ENCODE measurements at regions not wholly inside any gene's neighbourhood (a gene's known extent, or its start where the extent isn't known, plus 50 kb on each side); places are given as distances from the start of the nearest gene placed in this dataset.
A peak's percentile ranks its signal among the peaks of the same experiment; 100 is the strongest.

GRCh38 chr5:129821477-129822131, 73.7 kb downstream of the MINAR2 start:
- TF ChIP-seq CTCF (IDR thresholded peaks at IDR 0.05; ENCODE audit: insufficient read depth, low read length) = no peak
- DNase-seq (ENCODE audit: low read depth) = no peak
- H3K4me3 ChIP-seq (ENCODE audit: low read depth, low read length) = no peak overlapping the region

- no peak overlapping the region for H3K4me3 ChIP-seq (ENCODE audit: low read depth, low read length)
- TF ChIP-seq CTCF (IDR thresholded peaks at IDR 0.05; ENCODE audit: insufficient read depth, low read length) = no peak
- no peak for DNase-seq (ENCODE audit: low read depth)
These were observed 74.0 kb upstream of the CHSY3 start for GRCh38 chr5:129830288-129830687.

GRCh38 chr5:129836321-129836720, 67.9 kb upstream of the CHSY3 start:
- TF ChIP-seq CTCF (IDR thresholded peaks at IDR 0.05; ENCODE audit: insufficient read depth, low read length) = no peak
- no peak overlapping the region for H3K4me3 ChIP-seq (ENCODE audit: low read depth, low read length)
- no peak for DNase-seq (ENCODE audit: low read depth)

GRCh38 chr5:129844764-129845163, 59.5 kb upstream of the CHSY3 start:
- TF ChIP-seq CTCF (IDR thresholded peaks at IDR 0.05; ENCODE audit: insufficient read depth, low read length) = no peak

GRCh38 chr5:129852747-129853352, 51.4 kb upstream of the CHSY3 start:
- H3K4me3 ChIP-seq (ENCODE audit: low read depth, low read length) = no peak overlapping the region
- peak; percentile 70 for DNase-seq (ENCODE audit: low read depth)
- TF ChIP-seq CTCF (IDR thresholded peaks at IDR 0.05; ENCODE audit: insufficient read depth, low read length) = peak; percentile 98

More at GRCh38 chr5:129844764-129845163, 59.5 kb upstream of the CHSY3 start:
- DNase-seq (ENCODE audit: low read depth) = no peak
- H3K4me3 ChIP-seq (ENCODE audit: low read depth, low read length) = no peak overlapping the region

GRCh38 chr5:129853588-129853987, 50.7 kb upstream of the CHSY3 start:
- TF ChIP-seq CTCF (IDR thresholded peaks at IDR 0.05; ENCODE audit: insufficient read depth, low read length) = no peak
- no peak for DNase-seq (ENCODE audit: low read depth)
- H3K4me3 ChIP-seq (ENCODE audit: low read depth, low read length) = no peak overlapping the region
